Activated T-cell treated with anti-CD3 and anti-CD28 coated beads, Interleukin-2, amount 50 U/mL, for 4 hours (primary cell): ENCODE measurements at regions not wholly inside any gene's neighbourhood (a gene's known extent, or its start where the extent isn't known, plus 50 kb on each side); places are given as distances from the start of the nearest gene placed in this dataset.

Source experiments
- ATAC-seq, 2 donors: fragments of 200-7000 bp; cut with Tn5 transposase; one replicate each; pipeline ENCODE4 v1.10.0; 2021
- DNase-seq: peaks from one replicate; pipeline ENCODE4 v3.0.0-alpha.2; 2020
- H3K27me3 Mint-ChIP-seq: one replicate; pipeline ENCODE4 v1.8.0; 2021; ENCODE audit warnings: low read depth, mixed read lengths
- H3K36me3 Mint-ChIP-seq: one replicate; pipeline ENCODE4 v1.8.0; 2022; ENCODE audit warnings: mixed read lengths; ENCODE audit not compliant: insufficient read depth
- H3K4me1 Mint-ChIP-seq: one replicate; pipeline ENCODE4 v1.8.0; 2021; ENCODE audit warnings: low read depth, mixed read lengths
- H3K4me3 Mint-ChIP-seq: one replicate; pipeline ENCODE4 v1.8.0; 2021; ENCODE audit warnings: mild to moderate bottlenecking, moderate library complexity, mixed read lengths
- H3K9me3 Mint-ChIP-seq: one replicate; pipeline ENCODE4 v1.8.0; 2021; ENCODE audit warnings: mixed read lengths

DNA sequence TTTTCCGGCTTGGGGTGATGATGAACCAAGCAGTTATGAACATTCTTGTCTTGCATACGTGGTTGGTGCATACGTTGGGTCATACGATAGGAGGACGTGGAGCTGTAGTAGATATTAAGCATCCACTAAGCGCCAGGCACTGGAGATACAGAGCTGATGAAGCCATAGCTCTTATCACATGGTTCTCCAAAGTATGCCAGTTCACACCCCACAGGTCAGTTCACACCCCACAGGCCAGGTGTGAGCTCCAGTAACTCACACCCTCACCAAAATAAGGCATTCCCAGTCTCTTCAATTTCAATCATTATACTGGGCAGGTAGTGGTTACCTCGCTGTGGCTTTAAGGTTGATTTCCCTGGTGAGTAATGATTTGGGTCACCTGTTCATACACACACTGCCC lies 335.5 kb downstream of the FOXL1 start:
- no peak for DNase-seq
- Mint-ChIP-seq H3K36me3 (no peaks in the 10 kb centered on the region), H3K4me3 (no peak overlapping the region), H3K4me1 (no peaks in the 10 kb centered on the region), H3K9me3 (no peaks in the 10 kb centered on the region), H3K27me3 (peaks cover 2% of the 10 kb centered on the region)
- no peak for ATAC-seq

DNA sequence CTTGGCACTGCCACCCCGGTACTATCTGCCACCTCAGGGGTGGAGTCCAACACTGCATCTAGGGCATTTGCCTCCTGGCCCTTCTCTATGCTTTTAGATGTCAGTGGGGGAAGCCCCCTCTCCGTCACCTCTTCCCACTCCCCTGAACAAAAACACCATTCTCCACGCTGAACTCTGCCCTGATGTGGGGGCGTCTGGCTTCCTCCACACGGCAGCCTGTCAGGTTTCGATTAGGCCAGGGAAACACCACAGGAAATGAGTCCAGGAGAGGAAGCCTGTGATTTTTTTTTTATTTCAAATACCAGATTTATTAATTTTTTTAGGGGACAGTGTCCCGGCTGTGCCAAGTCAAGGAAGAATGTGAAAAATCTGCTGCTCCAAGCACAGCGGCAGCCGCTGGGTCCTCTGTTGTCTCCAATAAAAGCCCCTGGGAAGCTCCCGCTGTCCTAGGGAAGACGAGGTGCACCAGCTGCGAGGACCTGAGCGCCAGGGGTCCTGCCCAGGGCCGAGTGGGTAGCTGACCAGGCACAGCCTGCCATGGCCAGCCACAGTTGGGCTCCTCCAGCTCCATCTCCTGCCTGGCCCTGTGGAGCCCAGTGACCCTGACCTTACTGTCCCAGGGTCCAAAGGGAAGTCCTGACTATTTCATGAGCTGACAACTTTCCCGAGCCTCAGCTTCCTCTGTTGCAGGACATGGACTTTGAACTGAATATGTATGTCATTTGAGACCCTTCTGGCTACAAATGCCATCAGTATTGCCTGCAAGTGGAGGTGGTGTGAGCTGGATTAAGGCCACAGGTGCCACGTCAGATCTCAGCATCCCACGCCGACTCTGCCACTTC lies 336.7 kb downstream of the FOXL1 start:
- H3K9me3 Mint-ChIP-seq: no peaks in the 10 kb centered on the region
- peaks cover 4% of the 10 kb centered on the region for H3K27me3 Mint-ChIP-seq
- no peak for ATAC-seq
- no peak for DNase-seq
- H3K4me1 Mint-ChIP-seq: no peaks in the 10 kb centered on the region
- H3K36me3 Mint-ChIP-seq: no peaks in the 10 kb centered on the region
- H3K4me3 Mint-ChIP-seq: no peak overlapping the region

DNA sequence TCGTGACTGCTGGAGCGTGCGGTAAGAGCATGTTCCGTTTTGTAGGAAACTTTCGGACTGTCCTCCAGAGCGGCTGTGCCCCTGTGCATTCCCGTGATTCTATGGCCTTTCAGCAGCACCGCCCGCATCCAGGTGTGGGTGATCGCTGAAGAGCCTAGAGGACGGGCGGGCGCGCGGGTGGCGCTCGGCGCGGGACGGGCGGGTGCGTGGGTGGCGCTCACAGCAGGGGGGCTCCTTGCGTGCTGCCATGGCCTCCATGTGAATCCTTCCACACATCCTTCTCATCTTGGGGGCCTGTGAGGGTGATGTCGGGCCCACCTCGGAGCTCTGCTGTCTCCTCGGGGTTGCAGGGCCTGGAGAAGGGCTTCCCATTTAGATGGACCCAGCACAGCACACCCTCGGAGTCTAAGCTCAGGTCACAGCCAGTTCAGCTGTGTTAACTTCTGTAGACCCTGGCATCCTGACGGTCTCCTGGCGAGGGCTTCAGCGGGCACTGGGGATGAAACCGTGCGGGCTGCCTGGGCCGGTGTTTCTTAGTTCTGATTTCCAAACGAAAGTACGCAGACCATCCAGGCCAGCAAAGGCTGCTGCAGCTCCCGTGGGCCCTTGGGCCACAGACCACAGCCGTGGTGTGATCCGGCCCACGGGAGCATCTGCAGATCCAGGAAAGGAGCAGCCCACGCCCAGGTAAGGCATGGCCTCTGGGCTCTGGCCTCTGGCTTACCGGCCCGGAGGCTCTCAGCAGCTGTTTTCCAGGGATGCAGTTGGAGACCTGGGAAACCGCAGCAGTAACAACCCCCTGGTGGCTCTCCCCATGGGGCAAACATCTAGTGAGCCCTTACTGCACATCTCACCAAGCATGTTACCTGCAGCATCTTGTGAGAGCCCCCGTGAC lies 339.4 kb downstream of the FOXL1 start:
- no peaks in the 10 kb centered on the region for H3K9me3 Mint-ChIP-seq
- no peaks in the 10 kb centered on the region for H3K36me3 Mint-ChIP-seq
- no peak for ATAC-seq
- H3K4me3 Mint-ChIP-seq: no peak overlapping the region
- H3K27me3 Mint-ChIP-seq: peaks cover 4% of the 10 kb centered on the region
- DNase-seq: no peak
- no peaks in the 10 kb centered on the region for H3K4me1 Mint-ChIP-seq

DNA sequence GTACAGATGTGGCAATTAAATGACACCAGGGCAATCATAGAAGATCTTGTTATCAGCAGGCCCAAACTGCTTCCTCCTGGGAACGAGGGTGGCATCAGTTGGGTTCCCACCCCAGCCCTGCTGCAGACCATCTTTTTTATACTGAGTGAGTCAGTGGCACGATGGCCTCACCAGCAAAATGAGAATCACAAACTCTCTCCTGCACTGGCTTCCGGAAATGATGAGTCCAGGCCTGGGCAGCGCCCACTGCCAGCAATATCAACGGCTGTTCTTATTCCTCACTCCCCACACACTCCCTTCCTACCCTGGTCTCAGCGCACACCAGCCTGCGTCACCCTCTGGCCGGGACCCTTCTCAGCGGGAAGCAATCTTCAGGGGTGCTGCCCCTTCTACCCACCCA lies 340.3 kb downstream of the FOXL1 start:
- no peaks in the 10 kb centered on the region for H3K36me3 Mint-ChIP-seq
- H3K4me3 Mint-ChIP-seq: no peak overlapping the region
- no peak for DNase-seq
- no peak for ATAC-seq
- no peaks in the 10 kb centered on the region for H3K4me1 Mint-ChIP-seq
- peaks cover 6% of the 10 kb centered on the region for H3K27me3 Mint-ChIP-seq
- no peaks in the 10 kb centered on the region for H3K9me3 Mint-ChIP-seq

DNA sequence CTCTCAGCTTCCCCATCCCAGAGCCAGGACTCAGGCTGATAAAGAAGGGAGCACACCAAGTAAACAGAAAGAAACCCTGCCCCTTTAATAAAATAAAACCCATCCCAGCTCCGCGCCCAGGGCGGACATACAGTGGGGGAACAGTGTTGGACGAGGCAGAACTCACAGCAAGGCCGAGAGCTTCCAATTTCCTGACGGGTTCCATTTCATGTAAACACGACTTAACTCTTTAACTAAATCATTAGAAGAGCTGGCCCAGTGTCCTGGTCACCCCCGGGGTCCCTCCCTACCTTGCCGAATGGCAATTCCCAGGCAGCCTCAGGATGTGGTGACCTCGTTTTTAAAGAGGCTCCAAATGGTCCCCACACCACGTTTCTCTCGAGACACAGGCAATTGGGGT lies 340.7 kb downstream of the FOXL1 start:
- peaks cover 7% of the 10 kb centered on the region for H3K27me3 Mint-ChIP-seq
- no peaks in the 10 kb centered on the region for H3K9me3 Mint-ChIP-seq
- H3K4me1 Mint-ChIP-seq: no peaks in the 10 kb centered on the region
- H3K4me3 Mint-ChIP-seq: no peak overlapping the region
- ATAC-seq (no peak), DNase-seq (no peak)
- H3K36me3 Mint-ChIP-seq: no peaks in the 10 kb centered on the region

DNA sequence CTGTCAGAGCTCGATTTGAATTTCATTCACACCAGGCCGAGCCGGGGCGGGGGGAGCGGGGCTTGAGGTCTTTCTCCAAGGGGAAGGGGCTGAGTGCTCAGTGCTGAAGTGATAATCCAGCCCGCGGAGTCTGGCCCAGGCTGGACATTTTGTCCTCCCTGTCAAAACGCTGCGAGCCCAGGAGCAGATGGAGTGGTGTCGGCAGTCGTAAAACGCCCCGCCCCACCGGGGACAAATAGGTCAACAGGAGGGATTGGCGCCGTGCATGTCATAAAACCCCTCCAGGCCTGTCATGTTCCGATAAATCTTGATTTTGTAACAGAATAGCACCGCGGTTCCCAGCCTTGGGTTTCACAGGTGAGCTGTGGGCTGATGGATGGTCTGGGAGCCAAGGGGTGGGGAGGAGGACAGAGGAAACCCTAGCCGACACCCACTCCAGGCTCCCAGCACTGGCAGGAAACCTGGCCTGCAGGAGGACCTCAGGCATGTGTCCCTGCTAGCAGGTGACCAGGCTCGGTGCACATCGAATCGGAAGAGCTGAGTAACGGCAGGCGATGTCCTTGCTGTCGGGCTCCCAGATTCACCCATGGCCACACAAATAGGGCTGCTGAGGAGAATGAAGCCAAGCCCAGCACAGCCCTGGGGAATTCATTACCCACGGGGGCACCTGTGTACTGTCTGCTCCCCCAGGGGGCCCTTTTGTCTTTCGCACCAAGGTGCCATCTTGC lies 341.4 kb downstream of the FOXL1 start:
- no peak overlapping the region for H3K4me3 Mint-ChIP-seq
- DNase-seq (no peak), ATAC-seq (no peak)
- peaks cover 12% of the 10 kb centered on the region for H3K27me3 Mint-ChIP-seq
- no peaks in the 10 kb centered on the region for H3K9me3 Mint-ChIP-seq
- no peaks in the 10 kb centered on the region for H3K36me3 Mint-ChIP-seq
- H3K4me1 Mint-ChIP-seq: no peaks in the 10 kb centered on the region

DNA sequence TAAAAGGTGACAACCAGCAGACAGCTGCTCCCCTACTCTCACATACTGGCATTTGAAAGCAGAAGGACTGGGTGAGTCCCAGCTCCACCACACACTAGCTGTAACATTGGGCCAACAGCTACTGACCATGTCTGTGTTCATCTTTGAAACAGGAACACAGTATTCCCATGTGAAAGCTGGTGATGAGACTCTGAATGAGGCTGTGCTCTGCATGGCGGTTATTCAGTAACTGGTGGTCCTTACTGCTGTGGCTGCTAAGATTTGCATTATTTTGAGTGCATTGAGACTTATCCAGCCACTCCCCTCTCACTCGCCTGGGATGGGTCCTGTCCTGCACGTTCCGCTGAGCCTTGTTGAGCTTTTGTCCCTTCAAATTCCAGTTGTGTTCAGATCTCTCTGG lies 342.9 kb downstream of the FOXL1 start:
- Mint-ChIP-seq H3K4me1 (no peaks in the 10 kb centered on the region), H3K27me3 (peaks cover 28% of the 10 kb centered on the region), H3K36me3 (no peaks in the 10 kb centered on the region), H3K9me3 (no peaks in the 10 kb centered on the region), H3K4me3 (no peak overlapping the region)
- ATAC-seq (no peak), DNase-seq (no peak)

DNA sequence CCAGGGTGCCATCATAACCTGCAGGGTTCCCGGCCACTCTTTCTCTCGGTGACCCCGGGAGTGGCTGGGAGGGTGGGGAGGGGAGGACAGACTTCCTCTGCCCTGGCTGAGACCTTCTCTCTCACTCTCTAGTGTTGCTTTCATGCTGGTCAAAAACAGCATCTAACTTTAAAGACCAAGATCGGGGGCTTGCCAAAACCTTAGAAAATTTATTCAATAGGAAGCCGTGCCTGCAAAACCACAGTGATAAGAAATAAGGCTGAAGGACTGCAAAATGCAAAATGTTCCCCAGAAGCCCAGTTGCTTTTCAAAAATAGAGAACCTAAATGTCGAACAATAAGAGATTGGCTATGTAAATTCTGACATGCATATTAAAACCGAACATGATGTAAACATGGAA lies 344.0 kb downstream of the FOXL1 start:
- Mint-ChIP-seq H3K4me3 (no peak overlapping the region), H3K4me1 (no peaks in the 10 kb centered on the region), H3K27me3 (peaks cover 35% of the 10 kb centered on the region), H3K36me3 (no peaks in the 10 kb centered on the region), H3K9me3 (no peaks in the 10 kb centered on the region)
- no peak for ATAC-seq
- DNase-seq: no peak

DNA sequence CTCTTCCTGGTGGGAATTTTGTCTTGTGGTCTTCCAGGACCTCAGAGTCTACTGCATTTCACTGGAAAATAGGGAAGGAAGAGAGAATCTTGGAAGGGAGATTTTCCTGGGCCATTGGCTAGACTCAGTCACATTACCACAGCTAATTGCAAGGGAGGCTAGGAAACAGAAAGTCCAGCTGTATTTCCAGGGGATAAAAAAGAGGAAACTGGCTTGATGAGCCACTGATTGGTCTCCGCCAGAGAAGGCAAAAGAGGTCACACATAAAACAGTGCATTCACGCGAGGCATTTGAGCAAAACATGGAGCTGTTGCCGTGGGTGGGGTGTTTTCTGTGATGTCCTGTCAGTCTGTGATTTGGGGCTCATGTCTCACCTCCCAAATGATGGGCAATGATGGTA lies 345.3 kb downstream of the FOXL1 start:
- peaks cover 44% of the 10 kb centered on the region for H3K27me3 Mint-ChIP-seq
- no peak for DNase-seq
- H3K9me3 Mint-ChIP-seq: no peaks in the 10 kb centered on the region
- no peak for ATAC-seq
- H3K4me1 Mint-ChIP-seq: no peaks in the 10 kb centered on the region
- H3K4me3 Mint-ChIP-seq: no peak overlapping the region
- H3K36me3 Mint-ChIP-seq: no peaks in the 10 kb centered on the region

DNA sequence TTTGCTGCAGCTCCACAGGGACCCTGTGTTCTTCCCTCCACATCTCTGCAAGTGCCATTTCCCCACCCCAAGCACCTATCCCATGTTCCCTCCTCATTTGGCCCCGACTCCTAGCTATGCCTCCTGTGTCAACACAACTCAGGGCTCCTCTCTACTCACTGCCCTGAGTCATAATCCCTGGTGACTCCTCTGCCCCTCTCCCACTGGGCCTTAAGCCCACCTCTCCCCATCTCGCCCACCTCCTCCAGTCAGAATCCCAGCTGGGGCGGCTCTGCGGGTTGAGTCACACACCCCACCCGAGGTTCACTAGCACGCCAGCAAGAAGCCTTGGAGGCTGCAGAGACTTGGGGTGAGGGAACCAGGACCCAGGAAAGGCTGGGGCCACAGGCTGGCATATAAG lies 346.2 kb downstream of the FOXL1 start:
- no peaks in the 10 kb centered on the region for H3K9me3 Mint-ChIP-seq
- H3K27me3 Mint-ChIP-seq: peaks cover 48% of the 10 kb centered on the region
- no peak overlapping the region for H3K4me3 Mint-ChIP-seq
- DNase-seq: no peak
- H3K36me3 Mint-ChIP-seq: no peaks in the 10 kb centered on the region
- ATAC-seq: no peak
- peaks cover 3% of the 10 kb centered on the region for H3K4me1 Mint-ChIP-seq

DNA sequence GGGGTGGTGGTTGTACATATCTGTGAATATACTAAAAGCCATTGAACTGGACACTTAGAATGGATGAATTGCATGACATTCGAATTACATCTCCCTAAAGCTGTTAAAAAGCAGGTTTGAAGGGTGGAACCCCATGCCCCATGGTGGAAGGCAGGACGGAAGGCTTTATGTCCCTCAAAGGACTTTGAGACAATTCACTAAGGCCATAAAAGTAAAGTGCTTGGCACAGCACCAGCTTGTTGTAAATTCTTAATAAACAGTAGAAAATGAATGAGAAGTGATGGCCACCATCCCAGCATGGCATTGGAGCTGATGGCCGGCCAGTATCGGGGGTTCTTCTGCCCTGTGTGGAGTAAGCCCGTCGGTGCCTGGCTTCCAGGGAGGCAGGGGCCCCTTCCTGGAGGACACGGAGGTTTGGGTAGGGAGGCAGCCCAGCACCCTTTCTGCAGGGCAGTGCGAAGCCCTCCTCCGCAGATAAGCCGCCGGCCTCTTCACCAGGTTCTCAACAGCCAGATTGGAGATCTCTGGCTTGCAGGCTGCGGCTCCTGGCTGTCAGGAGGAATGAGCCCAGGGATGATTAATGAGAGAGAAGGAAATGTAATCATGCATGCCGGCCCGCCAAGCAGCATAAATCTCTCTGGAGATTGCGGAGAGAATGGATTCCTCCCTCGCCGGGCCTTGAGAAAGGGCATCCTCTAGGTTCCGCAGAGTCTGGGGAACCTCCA lies 346.9 kb downstream of the FOXL1 start:
- Mint-ChIP-seq H3K4me3 (no peak overlapping the region), H3K4me1 (peaks cover 3% of the 10 kb centered on the region), H3K9me3 (no peaks in the 10 kb centered on the region), H3K36me3 (no peaks in the 10 kb centered on the region), H3K27me3 (peaks cover 52% of the 10 kb centered on the region)
- DNase-seq: no peak
- no peak for ATAC-seq

DNA sequence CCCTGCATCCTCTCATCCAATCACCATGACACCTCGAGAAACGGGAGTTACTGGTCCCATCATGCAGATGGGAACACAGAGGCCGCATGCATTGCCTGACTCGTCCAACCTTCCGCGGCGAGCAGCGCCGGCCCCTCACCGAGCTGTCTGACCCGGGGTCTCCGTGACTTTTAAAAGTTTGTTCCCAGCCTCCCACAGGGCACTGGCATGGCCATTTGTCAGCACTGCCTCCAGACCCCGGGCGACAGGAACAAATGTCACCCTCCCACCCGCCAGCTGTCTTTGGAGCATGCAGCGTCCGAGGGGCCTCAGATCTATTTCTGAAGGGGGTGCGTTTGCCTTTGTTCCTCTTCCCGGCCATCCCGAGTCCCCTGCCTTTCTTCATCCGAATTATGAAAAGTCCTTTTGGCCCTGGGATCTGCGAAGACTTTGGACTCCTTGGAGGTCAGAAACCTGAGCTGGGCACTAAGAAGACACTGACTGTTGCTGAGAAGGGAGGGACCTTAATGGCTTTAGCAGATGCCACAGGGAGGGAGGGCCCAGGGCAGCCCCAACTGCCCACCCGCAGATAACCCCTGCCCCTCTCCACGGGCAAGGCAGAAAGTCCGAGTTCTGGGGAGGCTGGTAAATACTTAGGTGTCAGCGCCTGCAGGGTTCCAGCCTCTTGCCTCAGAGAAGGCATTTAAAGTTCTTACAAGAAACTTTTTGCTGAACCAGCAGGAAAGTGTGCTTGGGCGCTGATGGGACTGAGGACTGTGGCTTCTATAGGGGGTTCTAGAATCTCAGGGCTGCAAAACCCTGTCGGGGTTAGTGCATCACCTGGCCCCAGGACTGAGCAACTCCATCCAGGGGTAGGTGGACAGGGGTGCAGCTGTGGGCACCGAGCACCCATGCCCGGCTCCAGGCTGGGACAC lies 348.1 kb downstream of the FOXL1 start:
- Mint-ChIP-seq H3K4me3 (no peak overlapping the region), H3K9me3 (no peaks in the 10 kb centered on the region), H3K4me1 (peaks cover 3% of the 10 kb centered on the region), H3K36me3 (no peaks in the 10 kb centered on the region), H3K27me3 (peaks cover 52% of the 10 kb centered on the region)
- no peak for DNase-seq
- ATAC-seq: no peak

DNA sequence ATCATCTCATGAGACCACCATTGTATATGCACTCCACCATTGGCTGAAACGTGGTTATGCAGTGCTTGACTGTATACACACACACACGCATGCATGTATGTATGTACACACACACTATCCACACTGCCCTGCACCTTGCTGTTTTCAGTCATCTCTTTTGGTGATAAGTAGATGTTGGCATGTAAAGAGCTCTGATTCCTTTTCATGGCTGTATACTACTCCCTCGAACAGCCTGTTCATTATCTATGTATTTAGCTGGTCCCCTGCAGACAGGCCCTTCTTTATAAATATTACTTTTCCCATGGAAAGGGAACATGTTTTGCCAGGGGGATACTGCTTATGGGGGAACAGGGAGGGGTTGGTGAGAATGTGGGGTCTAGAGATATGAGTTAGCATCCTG lies 349.4 kb downstream of the FOXL1 start:
- no peaks in the 10 kb centered on the region for H3K36me3 Mint-ChIP-seq
- H3K4me3 Mint-ChIP-seq: no peak overlapping the region
- peaks cover 3% of the 10 kb centered on the region for H3K4me1 Mint-ChIP-seq
- no peak for DNase-seq
- ATAC-seq: no peak
- no peaks in the 10 kb centered on the region for H3K9me3 Mint-ChIP-seq
- peaks cover 52% of the 10 kb centered on the region for H3K27me3 Mint-ChIP-seq
